ENCODE measurements at regions not wholly inside any gene's neighbourhood (a gene's known extent, or its start where the extent isn't known, plus 50 kb on each side); places are given as distances from the start of the nearest gene placed in this dataset.

GRCh38 chr4:35978551-35978950 is 265.8 kb downstream of the ARAP2 start:
- no peaks in the 10 kb centered on the region for H3K4me1 ChIP-seq (replicated peaks in 1 of 2)
- DNase-seq, result no peak
- H3K27me3 ChIP-seq, result no peaks in the 10 kb centered on the region
- TF ChIP-seq, protein P1, sequence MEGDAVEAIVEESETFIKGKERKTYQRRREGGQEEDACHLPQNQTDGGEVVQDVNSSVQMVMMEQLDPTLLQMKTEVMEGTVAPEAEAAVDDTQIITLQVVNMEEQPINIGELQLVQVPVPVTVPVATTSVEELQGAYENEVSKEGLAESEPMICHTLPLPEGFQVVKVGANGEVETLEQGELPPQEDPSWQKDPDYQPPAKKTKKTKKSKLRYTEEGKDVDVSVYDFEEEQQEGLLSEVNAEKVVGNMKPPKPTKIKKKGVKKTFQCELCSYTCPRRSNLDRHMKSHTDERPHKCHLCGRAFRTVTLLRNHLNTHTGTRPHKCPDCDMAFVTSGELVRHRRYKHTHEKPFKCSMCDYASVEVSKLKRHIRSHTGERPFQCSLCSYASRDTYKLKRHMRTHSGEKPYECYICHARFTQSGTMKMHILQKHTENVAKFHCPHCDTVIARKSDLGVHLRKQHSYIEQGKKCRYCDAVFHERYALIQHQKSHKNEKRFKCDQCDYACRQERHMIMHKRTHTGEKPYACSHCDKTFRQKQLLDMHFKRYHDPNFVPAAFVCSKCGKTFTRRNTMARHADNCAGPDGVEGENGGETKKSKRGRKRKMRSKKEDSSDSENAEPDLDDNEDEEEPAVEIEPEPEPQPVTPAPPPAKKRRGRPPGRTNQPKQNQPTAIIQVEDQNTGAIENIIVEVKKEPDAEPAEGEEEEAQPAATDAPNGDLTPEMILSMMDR (IDR thresholded peaks at IDR 0.05), result no peak
- no peak for TF ChIP-seq POLR2A (IDR thresholded peaks at IDR 0.05)
- H3K36me3 ChIP-seq (replicated peaks in 1 of 2), result no peaks in the 10 kb centered on the region
- intact Hi-C loops (cut with DNase I), result no loop called here
- no peaks in the 10 kb centered on the region for H3K9me3 ChIP-seq (replicated peaks in 1 of 3)
- no peak overlapping the region for H3K27ac ChIP-seq
- H3K4me3 ChIP-seq, result no peak overlapping the region

DNA sequence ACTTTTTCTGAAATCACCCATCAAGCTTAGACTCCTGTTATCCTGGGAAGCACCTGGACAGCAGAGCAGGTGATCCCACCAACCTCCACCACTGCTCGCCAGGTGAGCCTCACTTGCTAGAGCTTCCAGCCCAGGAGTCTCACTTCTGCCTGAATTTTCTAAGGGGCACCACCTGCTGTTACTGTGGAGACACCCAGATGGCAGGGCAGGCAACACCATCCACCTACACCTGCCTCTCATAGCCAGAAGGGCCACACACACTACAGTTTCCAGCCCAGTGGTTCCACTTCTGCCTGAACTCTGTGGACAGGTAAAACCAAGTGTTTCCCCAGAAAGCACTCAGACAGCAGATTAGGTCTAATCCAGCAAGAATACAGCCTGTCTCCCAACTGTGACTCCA is 262.0 kb downstream of the ARAP2 start:
- Histone ChIP-seq H3K27ac (no peak overlapping the region), H3K4me1 (replicated peaks in 1 of 2) (no peaks in the 10 kb centered on the region), H3K9me3 (replicated peaks in 1 of 3) (no peaks in the 10 kb centered on the region), H3K27me3 (no peaks in the 10 kb centered on the region), H3K36me3 (replicated peaks in 1 of 2) (no peaks in the 10 kb centered on the region), H3K4me3 (no peak overlapping the region)
- intact Hi-C loops (cut with DNase I), result no loop called here
- TF ChIP-seq, protein P1 (IDR thresholded peaks at IDR 0.05), result no peak
- TF ChIP-seq POLR2A (IDR thresholded peaks at IDR 0.05), result no peak
- WGBS, 4 donors, result 80 to 100% (median 86%) methylated on average over 1 of the region's 1 CpG
- no peak for DNase-seq

DNA sequence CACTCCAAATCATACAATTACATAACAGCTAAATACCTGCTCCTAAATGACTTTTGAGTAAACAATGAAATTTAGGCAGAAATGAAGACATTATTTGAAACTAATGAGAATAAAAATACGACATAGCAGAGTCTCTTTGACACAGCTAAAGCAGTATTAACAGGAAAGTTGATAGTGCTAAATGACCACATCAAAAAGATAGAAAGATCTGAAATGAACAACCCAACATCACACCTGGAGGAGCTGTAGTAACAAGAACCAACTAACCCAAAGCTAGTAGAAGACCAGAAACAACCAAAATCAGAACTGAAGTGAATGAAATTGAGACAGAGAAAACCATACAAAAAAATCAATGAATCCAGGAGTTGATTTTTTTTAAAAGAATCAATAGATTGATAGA is 257.8 kb downstream of the ARAP2 start:
- Histone ChIP-seq H3K27me3 (no peaks in the 10 kb centered on the region), H3K4me1 (replicated peaks in 1 of 2) (no peaks in the 10 kb centered on the region), H3K36me3 (replicated peaks in 1 of 2) (no peaks in the 10 kb centered on the region), H3K4me3 (no peak overlapping the region), H3K9me3 (replicated peaks in 1 of 3) (peaks cover 0 to 4% (median 0%) of the 10 kb centered on the region in 3 donors), H3K27ac (no peak overlapping the region)
- 62 to 75% (median 72%) methylated on average over 1 of the region's 1 CpG for WGBS, 4 donors
- no peak for DNase-seq
- no peak for TF ChIP-seq POLR2A (IDR thresholded peaks at IDR 0.05)
- TF ChIP-seq, protein P1 (IDR thresholded peaks at IDR 0.05), result no peak
- intact Hi-C loops (cut with DNase I), result no loop called here

DNA sequence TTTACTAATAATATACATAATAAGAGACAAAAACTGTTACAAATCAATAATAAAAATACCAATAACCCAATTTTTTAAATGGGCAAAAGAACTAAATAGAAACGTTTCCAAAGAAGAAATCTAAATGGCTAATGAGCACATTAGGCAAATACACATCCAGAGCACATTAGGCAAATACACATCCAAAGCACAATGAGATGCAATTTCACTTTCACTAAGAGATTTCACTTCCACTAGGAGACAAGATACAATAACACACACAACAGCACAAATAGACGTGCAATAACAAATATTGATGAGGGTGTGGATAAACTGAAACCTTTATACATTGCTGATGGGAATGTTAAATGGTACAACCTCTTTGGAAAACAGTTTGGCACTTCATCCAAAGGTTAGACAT is 250.7 kb downstream of the ARAP2 start:
- intact Hi-C loops (cut with DNase I), result no loop called here
- 42 to 53% (median 46%) methylated on average over 2 of the region's 2 CpGs for WGBS, 4 donors
- DNase-seq, result no peak

More for the DNA sequence above, 250.7 kb downstream of the ARAP2 start:
- no peaks in the 10 kb centered on the region for H3K36me3 ChIP-seq (replicated peaks in 1 of 2)
- no peak overlapping the region for H3K27ac ChIP-seq
- H3K9me3 ChIP-seq (replicated peaks in 1 of 3), result peaks cover 0 to 4% (median 0%) of the 10 kb centered on the region in 3 donors
- no peaks in the 10 kb centered on the region for H3K4me1 ChIP-seq (replicated peaks in 1 of 2)
- no peaks in the 10 kb centered on the region for H3K27me3 ChIP-seq
- TF ChIP-seq, protein P1 (IDR thresholded peaks at IDR 0.05), result no peak
- no peak for TF ChIP-seq POLR2A (IDR thresholded peaks at IDR 0.05)
- no peak overlapping the region for H3K4me3 ChIP-seq

Data from adrenal gland (tissue), 9 donors.